ENCODE measurements at regions not wholly inside any gene's neighbourhood (a gene's known extent, or its start where the extent isn't known, plus 50 kb on each side); places are given as distances from the start of the nearest gene placed in this dataset.

GRCh38 chr2:16068552-16068940, 128.2 kb downstream of the MYCN start:
- Histone ChIP-seq H3K27ac (no peak overlapping the region), H3K4me1 (replicated peaks in 1 of 2) (peaks cover 5 to 9% of the 10 kb centered on the region in 2 donors), H3K36me3 (replicated peaks in 1 of 2) (no peaks in the 10 kb centered on the region), H3K9me3 (replicated peaks in 1 of 3) (no peaks in the 10 kb centered on the region), H3K4me3 (no peak overlapping the region), H3K27me3 (no peaks in the 10 kb centered on the region)
- WGBS, 4 donors: 86 to 98% (median 93%) methylated on average over 2 to 3 of the region's 3 CpGs
- no peak for DNase-seq
- intact Hi-C loops (cut with DNase I): no loop called here
- TF ChIP-seq POLR2A (IDR thresholded peaks at IDR 0.05) (no peak), CTCF (IDR thresholded peaks at IDR 0.05) (no peak)

- no peaks in the 10 kb centered on the region for H3K27me3 ChIP-seq
- TF ChIP-seq POLR2A (IDR thresholded peaks at IDR 0.05) (no peak), CTCF (IDR thresholded peaks at IDR 0.05) (no peak)
- H3K4me1 ChIP-seq (replicated peaks in 1 of 2): peaks cover 5 to 9% of the 10 kb centered on the region in 2 donors
- no peak overlapping the region for H3K27ac ChIP-seq
- intact Hi-C loops (cut with DNase I): no loop called here
- H3K9me3 ChIP-seq (replicated peaks in 1 of 3): no peaks in the 10 kb centered on the region
- no peaks in the 10 kb centered on the region for H3K36me3 ChIP-seq (replicated peaks in 1 of 2)
- no peak for DNase-seq
- 68 to 90% (median 88%) methylated on average over 3 to 11 of the region's 11 CpGs for WGBS, 4 donors
- no peak overlapping the region for H3K4me3 ChIP-seq
These were observed 127.7 kb downstream of the MYCN start for GRCh38 chr2:16067866-16068551.

- TF ChIP-seq POLR2A (IDR thresholded peaks at IDR 0.05) (no peak), CTCF (IDR thresholded peaks at IDR 0.05) (no peak)
- Histone ChIP-seq H3K4me3 (no peak overlapping the region), H3K27me3 (no peaks in the 10 kb centered on the region), H3K9me3 (replicated peaks in 1 of 3) (no peaks in the 10 kb centered on the region), H3K4me1 (replicated peaks in 1 of 2) (peaks cover 5 to 9% of the 10 kb centered on the region in 2 donors), H3K27ac (no peak overlapping the region), H3K36me3 (replicated peaks in 1 of 2) (no peaks in the 10 kb centered on the region)
- intact Hi-C loops (cut with DNase I): no loop called here
- WGBS, 4 donors: 72 to 88% (median 77%) methylated on average over 5 of the region's 5 CpGs
- DNase-seq: no peak
These were observed 127.1 kb downstream of the MYCN start for GRCh38 chr2:16067444-16067843.

GRCh38 chr2:16067037-16067406, 126.7 kb downstream of the MYCN start:
- Histone ChIP-seq H3K36me3 (replicated peaks in 1 of 2) (no peaks in the 10 kb centered on the region), H3K4me1 (replicated peaks in 1 of 2) (peaks cover 5 to 9% of the 10 kb centered on the region in 2 donors), H3K27me3 (no peaks in the 10 kb centered on the region), H3K4me3 (no peak overlapping the region), H3K9me3 (replicated peaks in 1 of 3) (no peaks in the 10 kb centered on the region), H3K27ac (no peak overlapping the region)
- no peak for DNase-seq
- intact Hi-C loops (cut with DNase I): no loop called here
- WGBS, 4 donors: 92 to 94% (median 92%) methylated on average over 10 of the region's 10 CpGs
- TF ChIP-seq CTCF (IDR thresholded peaks at IDR 0.05) (no peak), POLR2A (IDR thresholded peaks at IDR 0.05) (no peak)
